HG03108 (cell line): ENCODE measurements at regions not wholly inside any gene's neighbourhood (a gene's known extent, or its start where the extent isn't known, plus 50 kb on each side); places are given as distances from the start of the nearest gene placed in this dataset.

Experiments
- ATAC-seq: cut with Tn5 transposase; IDR thresholded peaks from one replicate; pipeline ENCODE4 v1.9.1; 2021; ENCODE audit warnings: moderate library complexity; ENCODE audit not compliant: unreplicated experiment

DNA sequence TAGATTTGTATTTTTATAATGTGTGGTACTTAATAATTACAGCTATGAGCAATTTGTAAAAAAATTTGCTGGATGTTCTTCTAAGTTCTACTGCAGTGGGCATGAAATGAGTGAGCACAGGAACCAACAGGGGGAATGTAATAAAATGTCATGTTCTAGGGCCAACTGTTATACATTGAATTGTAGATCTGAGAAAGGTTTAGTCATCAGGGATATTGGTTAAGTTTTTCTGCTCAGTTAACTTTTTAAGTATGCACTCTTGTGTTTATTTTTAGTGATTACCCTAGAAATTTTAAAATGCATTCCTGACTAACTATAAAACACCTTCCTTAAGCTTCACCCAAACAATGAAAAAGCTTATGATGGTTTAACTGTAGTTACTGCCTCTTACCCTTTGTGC, 101.8 kb downstream of the CAND1 start:
- no peak for ATAC-seq

DNA sequence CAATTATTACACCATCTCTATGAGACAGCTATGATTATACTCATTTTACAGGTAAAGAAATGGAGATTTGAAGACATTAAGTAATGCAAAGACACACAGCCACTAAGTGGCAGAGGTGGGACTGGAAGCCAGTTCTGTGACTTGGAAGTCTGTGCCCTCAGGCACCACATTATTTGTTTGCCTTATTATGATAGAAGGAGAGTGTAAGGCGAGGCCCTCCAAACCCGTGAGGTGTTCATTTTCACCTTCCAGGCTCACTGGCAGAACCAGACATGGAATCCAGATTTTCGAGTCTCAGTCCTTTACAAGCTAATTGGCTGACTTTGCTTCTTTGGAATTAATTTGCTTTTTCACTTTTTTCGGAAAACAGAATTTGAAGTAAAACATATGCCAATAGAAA, 107.9 kb downstream of the CAND1 start:
- no peak for ATAC-seq

DNA sequence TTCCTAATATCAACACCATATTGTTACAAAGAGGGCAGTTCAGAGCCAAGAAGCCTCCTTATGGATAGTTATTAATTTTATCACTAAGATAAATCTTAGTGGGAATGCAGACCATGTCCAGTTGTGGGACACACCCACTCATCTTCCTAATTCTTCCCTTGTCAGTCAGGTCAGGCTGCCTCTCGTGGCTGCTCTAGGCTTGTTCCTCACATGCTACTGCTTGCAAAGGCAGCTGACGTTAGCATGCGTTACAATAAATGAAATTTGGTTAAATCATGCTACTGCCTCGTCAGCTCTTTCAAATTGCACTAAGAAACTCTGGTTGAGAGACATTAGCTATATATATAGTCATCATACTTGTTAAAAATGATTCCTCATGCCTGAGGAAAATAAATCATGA, 108.4 kb downstream of the CAND1 start:
- no peak for ATAC-seq

DNA sequence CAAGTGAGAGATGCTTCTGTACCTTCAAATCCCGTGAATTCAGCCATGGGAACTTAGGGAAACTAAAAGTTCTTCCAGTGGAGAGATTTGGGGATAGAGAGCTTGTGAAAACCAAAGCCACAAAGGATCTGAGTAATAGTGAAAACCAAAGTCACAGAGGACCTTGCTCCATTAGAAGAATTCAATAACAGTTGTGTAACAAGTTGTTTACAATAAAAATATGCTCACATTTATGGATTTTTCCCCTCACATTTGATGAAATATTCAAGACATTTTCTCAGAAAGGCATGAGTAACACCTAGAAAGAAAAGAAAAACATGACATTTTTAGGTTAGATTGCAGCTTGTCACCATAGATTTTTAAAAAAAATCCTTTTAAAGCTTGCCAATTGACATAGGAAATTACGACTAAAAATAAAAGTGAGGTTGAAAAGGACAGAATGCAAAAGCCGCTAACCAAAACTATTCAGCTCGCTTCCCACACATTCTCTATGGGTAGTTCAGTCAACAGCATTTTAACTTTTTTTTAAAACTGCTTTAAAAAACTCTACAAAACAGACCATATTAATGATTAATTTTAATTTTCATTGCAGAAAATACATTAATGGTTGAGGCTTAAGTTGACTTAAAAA, 113.2 kb downstream of the CAND1 start:
- no peak for ATAC-seq

DNA sequence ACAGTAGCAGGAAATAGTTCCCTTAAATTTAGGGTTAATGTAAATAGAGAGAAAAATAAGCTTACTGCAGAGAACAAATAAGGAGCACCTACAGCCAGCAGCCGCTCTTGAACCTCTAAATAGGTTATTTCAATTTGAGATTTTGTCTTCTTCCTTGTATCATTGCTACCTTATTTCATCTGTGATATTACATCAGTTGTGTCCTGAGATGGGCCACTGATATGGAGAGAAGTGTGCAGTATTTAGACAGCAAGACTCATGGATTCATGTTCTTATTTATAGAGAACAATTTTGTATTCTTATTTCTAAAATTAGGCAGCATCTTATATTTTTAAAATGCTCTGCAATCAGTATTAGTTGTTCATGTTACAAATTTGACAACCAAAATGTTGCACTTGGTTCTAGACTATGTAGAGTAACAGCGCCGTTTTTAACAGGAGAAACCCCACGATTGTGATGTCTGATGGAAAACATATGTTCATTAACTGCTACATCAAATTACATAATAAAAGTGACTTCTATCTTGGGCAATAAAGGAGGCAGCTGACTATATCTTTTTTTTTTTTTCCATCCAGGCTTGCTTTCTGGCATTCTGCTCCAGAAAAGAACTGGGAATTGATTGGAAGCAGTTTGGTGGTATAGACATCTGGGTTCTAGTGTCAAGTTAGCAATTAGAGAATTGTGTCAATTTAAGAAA, 117.9 kb downstream of the CAND1 start:
- no peak for ATAC-seq

DNA sequence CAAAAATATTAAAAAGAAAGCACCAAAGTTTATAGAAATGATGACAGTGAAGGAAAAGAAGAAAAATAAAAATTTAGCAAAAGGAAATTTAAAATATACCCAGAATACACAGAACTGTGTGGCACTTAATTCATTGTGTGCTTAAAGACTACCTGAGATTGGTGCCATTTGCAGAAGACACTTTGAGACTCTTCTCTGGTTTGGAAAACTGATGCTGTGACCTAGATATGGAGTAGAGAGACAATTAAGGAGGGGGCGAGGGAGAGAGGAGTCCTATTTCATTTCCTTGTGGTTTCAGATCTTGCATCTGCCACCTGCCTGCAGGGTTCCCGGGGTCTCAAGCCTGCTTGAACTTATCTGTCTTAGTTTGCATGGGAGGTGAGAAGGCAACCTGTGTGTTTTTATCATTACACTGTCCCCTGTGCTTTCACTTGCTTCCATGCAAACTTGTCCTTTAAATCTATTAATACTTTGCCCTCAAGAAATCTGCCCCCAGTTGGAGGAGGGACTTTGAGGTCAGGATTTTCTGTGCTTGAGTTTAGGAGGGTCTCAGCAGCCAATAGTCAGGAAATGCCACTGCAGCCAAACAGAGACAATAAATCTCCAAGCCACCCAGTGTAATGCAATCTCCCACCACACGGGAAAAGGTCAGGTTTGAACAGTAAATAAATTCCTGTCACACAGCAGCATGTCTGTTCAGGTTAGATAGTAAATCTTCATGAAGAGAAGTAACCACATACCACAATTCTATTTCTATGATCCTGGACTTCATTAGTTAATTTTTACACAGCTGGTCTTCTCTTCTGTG, 119.4 kb downstream of the CAND1 start:
- ATAC-seq = no peak

DNA sequence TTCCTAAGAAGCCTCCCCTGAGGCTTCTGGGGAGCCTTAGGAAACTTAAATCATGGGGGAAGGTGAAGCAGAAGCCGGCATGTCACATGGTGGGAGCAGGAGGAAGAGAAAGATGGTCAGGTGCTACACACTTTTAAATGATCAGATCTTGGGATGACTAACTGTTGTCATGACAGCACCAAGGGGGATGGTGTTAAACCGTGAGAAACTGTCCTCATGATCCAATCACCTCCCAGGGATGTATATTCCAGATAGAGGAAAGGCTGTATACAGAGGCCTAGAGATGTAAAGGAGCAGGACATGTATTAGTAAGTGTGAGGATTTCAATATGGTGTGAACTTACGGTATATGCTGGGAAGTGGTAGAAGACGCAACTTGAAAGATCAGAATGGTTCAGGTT, 121.1 kb downstream of the CAND1 start:
- no peak for ATAC-seq

DNA sequence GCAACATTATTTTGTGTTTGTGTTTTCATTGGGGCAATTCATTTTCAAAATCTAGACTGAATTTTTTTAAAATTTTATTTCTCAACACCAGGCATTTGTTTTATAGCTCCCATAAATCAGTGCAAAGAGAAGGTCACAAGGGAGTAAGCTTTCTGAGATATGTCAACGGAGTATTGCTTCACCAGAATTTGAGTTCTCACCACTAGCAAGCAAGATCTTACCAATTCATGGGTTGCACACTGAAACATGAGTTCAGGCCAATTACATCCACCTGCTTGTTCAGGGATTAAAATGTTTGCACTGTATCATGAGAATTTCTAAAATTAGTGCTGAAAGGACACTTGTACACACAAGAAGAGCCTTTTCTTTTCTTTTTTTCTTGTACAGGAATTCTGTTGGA, 121.9 kb downstream of the CAND1 start:
- no peak for ATAC-seq

DNA sequence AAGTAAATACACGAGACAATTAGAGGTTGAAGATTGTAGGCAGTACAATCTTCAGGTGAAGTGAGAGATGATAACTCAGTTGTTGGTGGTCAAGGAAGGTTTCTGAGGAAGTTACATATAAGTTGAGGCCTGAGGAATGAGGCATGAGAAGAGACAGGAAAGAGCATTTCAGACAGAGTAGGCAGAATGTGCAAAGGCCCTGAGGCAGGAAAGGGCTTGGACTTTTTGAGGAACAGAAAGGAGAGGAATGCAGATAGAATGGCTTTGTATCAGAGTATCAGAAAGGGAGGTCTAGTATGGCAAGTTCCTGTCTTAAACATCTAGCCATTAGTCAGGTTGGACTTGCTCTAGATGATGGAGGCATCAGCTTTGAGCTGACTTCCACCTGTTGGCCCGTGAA, 122.5 kb downstream of the CAND1 start:
- ATAC-seq = no peak

DNA sequence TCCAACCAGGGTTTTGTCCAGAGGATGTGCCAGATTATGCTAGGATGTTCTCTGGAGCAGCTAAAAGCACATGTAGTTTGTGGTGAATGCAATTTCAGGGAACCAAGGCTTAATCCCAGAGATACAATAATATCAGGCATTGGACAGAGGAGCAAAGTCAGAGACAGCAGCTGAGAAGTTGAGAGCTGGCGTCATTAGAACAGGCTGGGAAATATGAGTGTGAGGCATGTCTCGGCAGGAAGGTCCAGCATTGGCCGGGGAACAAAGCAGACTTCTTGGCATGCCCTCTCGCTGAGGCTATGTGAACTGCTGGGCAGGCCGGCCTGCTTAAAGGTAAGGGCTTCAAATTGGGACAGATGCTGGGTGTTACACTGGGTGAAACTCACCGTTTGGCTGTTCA, 125.4 kb downstream of the CAND1 start:
- ATAC-seq = no peak

DNA sequence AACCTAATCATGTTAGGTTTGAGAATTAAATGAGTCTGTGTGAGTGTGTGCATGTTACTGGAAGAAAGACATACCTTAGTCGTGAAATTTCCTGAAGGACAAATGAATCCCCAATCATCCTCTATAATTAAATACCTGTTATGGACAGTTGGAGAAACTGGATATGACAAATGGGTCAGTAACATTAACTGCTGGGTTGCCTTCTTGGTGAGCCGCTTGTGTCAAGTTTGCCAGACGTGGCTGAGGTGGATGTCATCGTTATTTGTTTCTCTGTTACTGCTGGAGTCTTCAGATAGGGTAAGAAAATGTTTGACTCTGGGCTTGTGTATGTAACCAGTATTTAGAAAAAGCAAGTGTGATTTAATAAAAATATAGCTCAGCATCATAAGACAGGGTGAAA, 131.6 kb downstream of the CAND1 start:
- no peak for ATAC-seq

DNA sequence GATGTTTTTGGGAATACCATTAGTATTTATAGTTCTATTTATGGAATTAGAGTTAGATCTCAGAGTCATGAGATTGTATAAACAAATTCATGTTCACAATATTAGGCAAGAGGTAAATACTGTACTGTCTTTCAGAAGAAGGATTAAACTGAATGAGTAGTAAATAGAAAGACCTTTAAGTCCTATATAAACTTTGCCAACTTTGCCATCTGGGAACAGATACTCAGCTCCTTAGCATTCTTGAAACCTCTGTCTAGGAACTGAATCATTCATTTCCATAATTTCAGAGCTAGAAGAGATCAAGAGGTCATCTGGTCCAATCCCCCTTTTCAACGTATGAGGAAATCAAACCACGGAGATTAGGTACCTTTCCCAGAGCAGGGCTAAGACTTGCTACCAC, 141.1 kb downstream of the CAND1 start:
- ATAC-seq = no peak

DNA sequence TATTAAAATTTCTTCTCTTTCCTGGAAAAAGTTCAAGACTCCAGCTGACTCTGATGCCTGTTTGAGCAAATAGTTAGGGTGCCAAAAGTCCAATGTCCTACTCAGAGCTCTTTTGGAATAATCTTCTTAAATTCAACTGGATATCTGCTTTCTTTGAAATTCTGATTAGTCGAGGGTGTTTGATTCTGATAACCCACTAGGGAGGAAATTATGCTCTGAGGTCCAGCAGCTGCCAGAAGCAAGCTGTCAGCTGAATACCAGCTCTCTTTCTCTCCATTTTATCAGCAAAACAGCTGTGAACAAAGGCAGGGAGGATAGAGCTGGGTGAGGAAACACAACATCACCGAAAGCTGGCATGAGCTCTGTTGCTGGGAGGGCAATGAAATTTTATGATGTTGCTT, 141.5 kb downstream of the CAND1 start:
- no peak for ATAC-seq

DNA sequence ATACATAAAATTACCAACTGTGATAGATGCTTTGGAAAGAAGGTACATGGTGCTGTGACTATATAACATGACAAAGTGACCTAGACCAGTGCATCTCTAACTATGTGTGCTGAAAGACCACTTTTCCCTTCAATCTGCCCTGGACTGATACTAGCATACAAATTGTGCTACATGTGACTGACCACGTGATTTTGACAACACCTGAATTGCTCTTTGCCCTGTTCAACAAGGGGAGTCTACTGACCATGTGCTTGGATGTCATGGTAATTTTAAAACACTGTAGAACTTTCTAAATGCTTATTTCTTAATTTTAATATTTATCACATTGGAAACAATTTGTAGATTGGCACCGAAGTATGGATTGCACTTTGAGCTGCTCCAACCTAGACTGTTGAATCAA, 142.4 kb downstream of the CAND1 start:
- ATAC-seq = no peak

DNA sequence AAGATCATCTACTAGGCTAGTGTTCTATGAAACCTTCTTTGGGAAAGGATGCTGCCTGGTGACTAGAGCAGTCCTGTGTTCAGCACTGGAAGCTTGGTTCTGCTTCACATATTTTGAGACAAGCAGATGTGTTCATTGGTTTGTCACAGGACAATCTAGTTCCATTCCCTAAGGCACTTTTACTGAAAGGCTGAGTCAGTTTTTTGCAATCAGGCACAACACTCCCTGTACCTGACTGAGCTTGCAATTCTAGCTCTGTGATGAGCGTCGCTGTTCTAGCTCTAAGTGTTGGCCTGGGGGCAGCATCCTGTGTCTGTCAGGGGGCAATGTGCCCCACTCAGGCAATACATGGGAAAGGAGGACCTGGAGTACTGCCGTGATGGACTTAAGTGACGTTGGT, 144.4 kb downstream of the CAND1 start:
- no peak for ATAC-seq

DNA sequence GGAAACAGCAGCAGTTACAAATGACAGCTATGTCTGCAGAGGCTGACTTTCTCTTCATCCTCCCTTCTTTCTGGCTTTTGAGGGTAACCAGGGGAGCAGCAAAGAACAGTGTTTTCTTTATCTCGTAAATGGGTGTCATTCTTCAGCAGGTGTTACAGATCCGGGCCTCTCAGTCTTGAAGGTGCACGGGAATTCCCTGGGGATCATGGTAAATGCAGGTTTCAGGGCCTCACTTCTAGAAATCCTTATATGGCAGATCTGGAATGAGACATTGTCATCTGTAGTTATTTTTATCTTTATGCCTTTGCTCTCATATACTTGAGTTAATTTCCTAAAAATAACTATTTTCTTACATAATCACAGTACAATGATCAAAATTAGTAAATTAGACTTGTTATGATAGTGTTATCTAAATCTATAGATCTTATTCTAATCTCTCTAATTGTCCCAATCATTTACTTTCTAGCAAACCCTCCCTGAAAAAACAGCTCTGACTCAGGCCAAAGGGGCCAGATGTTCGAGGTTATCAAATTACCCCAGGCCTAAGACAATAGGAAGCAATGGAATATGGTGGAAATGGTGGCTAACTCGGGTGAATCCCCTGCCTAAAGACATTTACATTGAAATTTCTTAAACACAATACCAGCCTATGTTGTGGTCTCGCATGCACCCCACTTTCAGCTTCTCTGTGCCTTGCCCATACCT, 145.0 kb downstream of the CAND1 start:
- ATAC-seq = no peak

DNA sequence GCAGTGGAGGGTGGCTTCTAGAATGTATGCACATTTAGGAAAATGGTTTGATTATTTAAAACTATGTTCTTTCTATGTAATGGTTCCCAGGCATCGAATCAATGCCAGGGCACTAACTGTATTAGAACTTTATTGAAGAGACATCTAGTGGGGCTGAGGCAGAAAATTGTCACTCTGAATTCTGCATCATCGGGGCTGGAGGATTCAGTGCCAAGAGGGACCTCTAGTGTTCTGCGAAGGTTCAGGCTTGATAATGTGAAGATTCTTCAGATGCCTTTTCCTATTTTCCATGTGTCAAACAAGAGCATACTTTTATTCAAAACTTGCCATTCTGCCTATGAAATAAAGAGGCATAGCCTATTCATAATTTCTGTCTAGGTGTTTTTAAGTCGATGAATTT, 146.3 kb downstream of the CAND1 start:
- no peak for ATAC-seq

DNA sequence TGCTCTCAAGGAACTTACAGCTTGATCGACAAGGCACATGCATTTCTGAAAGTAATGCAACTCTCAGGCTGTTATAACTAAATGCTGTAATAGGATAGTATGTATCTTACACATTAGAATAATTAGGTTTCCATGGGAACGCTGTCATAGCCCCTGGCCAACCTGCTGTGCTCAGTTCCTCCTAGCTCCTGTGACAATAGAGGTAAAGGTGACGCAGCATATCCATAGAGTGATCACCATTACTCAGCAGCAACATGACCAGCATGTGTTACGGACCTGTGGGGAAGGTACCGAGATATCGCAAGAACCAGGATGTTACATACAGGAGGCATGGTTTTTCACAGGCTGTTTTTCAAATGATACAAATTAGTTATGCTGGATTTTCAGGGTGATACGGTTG, 150.7 kb downstream of the CAND1 start:
- no peak for ATAC-seq

DNA sequence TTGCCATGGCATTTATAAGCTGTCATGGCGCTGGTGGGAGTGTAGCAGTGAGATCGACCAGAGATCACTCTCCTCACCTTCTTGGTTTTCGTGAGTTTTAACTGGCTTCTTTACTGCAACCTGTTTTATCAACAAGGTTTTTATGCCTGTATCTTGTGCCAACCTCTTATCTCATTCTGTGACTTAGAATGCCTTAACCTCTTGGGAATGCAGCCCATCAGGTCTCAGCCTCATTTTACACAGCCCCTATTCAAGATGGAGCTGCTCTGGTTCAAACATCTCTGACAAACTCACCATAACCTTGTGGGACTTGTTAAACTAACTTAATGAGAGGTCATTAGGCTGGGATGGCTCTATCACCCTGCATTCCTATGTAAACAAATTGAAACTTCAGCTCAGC, 151.3 kb downstream of the CAND1 start:
- ATAC-seq = no peak

DNA sequence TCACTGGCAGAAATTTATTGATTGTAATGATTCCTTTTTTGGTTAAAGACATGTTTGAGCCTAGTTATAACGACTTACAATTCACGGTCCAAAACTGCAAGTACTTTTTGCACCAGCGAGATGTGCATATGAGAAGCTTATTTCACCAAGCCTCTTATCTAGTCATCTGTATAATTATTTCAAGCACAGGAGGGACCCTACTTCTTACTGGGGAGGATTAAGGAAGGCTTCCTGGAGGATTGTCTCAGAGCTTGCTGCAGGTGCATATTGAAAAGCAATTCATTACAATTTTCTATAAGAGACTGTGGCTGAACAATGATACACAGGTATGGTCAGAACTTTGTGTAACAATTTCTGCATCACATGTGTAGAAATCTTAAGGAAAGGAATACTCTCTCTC, 152.9 kb downstream of the CAND1 start:
- no peak for ATAC-seq

DNA sequence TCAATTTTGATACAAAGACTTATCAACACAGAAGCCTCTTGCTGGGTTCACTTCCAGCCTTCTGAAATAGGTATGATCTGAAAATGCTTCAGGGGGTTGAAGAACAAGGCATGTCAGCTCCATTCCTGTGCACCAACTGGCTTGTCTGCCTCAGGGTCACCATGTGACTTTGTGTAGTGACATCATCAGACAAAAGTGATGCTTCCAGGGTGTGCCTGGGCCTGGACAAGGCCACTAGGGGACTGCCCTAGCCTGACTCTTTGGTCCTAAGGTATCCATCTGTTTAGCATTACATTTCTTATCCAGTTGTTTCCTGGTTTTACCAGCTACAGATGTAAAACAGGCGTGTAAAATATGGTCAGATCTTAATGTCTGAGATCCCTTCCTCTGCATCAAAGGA, 155.6 kb downstream of the CAND1 start:
- no peak for ATAC-seq

DNA sequence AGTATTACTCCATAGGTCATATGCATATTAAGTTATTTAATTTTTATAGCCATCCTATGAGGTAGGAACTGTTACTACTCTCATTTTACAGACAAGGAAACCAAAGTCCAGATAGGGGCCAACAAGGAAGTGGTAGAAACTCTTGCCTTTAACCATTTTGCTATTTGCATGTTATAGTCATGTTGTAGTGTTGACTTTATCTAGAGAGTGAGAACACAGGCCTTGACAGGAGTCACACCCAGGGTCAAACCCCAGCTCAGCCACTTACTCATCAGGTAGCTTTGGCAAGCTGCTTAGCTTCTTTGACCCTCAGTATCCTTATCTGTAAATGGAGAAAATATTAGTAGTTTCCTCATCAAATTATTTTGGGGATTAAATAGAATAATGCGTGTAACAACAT, 156.2 kb downstream of the CAND1 start:
- ATAC-seq = no peak
